Hippocampal formation (tissue), 2 donors: ENCODE measurements at regions not wholly inside any gene's neighbourhood (a gene's known extent, or its start where the extent isn't known, plus 50 kb on each side); places are given as distances from the start of the nearest gene placed in this dataset.

ENCODE experiments used
- DNase-seq, 2 donors: peaks; one replicate each; lab custom pipeline; 2025; lab: John Stamatoyannopoulos, UW

DNA sequence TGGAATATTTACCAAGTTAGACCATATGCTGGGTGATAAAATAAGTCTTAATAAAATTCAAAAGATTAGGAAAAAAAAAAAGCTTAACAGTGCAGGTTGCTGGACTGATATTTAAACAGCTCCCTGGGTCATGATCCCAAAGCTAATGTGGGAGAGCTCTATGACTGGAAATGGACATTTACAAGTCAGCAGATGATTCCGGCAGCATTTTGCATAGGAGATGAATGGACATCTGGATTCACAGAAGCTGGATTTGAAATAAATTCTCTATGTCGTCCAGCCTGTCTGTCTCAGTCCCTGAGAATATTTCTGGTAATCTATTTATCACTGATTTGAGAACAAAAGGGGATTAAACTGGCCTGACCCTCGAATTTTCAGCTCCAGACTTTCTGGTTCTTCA, 52.3 kb upstream of the KLHL25 start:
- no peak for DNase-seq

DNA sequence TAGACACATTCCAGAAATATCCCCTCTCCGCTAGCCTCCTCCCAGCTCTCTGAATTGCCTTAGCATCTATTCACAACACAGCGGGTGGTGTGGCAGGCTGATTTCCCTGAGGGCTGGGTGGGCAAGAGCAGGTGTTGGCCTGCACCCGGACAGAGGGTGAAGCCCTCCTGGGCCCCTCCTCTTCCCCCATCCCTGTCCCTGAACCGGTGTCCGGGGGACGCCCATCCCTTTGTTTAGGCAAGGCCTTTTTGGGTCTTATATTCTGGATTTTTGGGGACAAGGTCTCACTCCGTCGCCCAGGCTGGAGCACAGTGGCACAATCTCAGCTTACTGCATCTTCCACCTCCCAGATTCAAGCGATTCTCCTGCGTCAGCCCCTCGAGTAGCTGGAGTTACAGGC, 55.2 kb upstream of the KLHL25 start:
- DNase-seq: no peak

GRCh38 chr15:85852969-85853368, 58.2 kb upstream of the KLHL25 start:
- DNase-seq: no peak

DNA sequence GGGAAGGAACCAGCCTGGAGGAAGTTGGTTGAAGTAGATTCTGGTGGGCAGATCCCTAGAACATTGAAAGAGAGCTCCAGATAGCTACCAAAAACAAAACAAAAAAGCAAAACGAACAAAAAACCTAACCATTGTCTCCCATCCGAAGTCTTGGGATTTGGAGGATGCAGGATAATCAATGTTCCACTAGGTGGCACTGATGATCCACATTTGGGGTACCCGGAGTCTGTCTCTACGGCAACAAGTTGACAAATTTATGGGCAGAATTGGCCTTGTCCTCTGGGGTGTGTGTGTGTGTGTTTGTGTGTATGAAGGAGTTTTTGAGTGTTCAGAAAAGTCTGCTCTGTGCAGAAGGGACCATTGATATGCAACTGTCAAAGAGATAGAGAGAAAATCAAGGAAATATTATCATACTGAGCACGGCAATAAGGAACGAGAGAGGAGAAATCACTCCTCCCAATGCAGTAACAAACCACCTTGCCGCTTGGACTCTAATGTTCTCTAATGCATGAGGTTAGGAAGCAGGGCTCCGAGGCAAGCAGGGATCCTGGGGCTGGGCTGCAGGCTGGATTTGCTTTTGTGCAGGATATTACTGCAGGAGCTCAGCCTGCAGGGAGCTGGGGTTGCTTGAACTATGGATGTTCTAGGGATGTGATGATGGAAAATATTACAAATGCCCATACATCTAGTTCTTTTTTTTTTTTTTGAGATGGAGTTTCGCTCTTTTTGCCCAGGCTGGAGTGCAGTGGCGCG, 59.8 kb upstream of the KLHL25 start:
- peak; percentile 24 to 47 for DNase-seq

DNA sequence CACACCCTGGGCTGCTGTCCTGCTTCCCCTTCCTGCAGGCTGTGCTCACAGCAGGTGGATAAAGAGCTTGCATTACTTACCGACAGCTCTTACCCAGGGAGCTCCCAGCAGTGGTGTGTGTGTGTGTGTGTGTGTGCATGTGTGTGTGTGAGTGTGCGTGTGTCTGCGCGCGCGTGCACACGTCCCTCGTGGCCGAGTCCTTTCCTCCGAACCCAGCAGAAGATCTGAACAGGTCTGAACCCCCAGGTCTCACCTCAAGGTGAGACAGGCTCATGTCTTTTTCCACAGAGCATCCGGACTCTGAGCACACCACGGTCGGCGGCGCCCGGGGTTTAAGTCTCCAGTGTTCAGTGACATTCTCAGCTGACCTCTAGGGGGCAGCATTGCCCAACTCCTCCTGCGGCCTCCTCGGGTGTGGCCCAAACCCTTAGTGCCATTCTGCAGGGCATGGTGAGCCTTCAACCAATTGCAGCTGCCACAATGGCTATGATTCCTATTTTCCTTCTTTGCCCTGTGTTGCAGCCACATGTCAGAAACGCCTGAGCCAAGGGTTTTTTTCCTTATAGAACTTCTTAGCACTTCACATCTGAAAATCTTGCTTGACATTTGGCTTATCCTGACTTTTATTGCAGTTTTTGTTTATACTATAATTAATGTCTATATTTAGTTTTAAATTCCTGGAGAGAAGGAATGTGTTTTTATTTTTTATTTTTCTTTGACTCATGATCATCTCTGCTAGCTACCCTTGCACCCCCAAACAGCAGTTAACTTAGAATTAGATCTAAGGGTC, 64.1 kb upstream of the KLHL25 start:
- DNase-seq: peak; percentile 20 to 55

DNA sequence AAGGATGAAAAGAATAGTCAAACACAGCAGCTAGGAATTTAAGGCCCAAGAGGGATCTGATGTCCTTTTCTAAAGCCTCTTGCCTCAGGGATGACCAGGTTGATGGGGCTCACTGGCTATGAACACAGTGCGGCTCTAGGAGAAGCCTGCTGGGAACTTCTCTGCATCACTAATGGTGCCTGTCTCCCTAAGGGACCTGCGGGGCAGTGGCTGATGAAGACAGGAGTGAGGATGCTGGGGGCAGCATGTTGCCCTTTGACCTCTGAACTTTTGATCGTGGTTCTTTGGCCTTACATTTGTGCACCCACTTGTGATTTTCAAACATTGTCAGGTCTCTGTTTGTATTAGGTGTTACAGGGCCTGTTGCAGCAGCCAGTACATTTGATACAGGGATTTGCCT, 64.9 kb upstream of the KLHL25 start:
- no peak for DNase-seq

DNA sequence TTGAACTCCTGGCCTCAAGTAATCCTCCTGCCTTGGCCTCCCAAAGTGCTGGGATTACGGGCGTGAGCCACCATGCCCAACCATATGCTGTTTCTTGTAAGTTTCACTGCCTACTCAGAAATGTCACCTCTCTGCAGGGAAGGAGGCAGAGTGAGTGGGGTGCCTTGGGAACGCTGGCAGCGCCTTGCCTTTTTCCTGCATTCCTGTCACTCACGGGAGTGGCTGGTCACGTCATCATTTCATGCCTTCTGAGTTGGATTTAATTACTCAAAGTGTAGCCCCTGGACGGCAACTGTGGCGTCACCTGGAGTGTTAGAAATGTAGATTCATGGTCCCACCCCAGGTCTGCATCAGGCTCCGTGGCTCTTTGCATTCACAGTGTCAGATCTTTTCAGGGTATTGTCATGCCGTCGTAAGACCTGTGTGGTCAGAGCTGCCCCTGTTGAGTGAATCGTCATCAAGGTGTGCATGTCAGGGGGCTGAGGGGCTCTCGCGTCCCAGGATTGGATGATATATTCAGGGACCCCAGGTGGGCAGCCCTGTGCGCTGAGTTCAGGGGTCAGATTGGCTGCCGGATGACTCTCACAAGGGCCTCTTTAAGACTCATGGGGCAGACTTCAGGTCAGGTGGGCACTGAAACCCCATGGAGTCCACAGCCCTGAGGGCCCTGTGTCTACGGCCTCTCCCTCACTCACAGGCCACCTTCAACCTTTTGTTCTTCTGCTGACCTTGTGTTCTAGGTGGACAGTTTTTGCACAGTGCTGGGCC, 65.9 kb upstream of the KLHL25 start:
- no peak for DNase-seq

GRCh38 chr15:85865070-85865684, 70.5 kb upstream of the KLHL25 start:
- DNase-seq: peak; percentile 9 to 21

DNA sequence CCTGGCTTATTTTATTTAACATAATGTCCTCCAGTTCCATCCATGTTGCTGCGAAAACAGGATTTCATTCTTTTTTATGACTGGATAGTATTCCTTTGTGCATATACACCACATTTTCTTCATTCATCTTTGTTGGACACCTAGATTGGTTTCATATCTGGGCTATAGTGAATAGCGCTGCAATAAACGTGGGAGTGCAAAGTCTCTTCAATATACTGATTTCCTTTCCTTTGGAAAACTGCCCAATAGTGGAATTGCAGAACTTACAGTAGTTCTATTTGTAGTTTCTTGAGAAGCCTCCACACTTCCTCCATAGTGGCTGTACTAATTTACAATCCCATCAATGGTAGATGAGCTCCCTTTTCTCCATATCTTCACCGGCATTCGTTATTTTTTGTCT, 72.5 kb upstream of the KLHL25 start:
- no peak for DNase-seq

DNA sequence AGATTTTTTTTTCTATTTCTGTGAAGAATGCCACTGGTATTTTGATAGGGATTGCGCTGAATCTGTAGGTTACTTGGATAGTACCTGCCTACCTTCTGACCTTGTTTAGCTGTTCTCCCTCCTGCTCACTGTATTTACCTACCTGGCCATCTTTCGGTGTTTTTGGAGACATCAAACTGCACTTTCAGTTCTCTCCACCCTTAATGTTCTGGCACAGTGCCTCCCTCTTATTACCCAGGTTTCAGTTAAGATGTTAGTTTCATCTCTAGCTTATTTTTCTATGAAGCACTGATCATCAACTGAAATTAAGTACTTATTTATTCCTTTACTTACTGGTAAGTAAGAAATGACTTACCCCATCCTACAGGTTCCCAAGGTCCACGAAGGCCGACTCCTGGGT, 74.4 kb upstream of the KLHL25 start:
- no peak for DNase-seq

DNA sequence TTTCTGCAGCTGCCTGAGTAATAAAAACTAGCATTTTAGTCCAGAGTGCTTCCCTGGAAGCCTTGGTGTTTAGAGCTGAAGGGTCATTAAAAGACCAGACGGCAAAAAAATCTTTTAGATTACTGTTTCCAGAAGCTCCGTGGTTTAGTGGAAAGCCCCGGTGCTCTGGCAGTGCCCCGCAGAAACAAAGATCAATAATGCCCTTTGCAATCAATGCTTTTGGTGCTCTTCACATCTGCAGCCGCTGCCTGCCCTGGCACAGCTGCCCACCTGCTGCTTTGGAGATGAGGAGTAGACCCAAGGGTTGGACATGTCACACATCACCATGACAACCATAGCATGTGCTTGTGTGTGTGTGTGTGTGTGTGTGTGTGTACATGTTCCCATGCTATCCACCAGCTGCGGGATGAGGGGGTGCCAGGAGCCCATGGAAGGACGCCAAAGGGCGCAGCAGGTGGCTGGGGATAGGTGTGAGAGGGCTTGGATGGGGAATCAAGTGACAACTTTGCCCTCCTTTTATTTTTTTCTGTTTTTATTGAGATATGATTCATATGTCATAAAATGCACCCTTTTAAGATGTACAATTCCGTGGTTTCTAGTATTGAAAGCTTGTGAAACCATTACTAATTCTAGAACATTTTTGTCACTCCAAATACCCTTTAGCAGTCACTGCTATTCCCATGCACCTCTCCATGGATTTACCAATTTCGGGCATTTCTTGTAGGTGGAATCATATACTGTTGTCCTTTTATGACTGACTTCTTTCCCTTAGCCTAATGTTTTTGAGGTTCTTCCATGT, 75.7 kb upstream of the KLHL25 start:
- no peak for DNase-seq

- DNase-seq: no peak
Observed at GRCh38 chr15:85871545-85871944, 76.8 kb upstream of the KLHL25 start.

- no peak for DNase-seq
Observed at GRCh38 chr15:85872125-85872524, 77.4 kb upstream of the KLHL25 start.

DNA sequence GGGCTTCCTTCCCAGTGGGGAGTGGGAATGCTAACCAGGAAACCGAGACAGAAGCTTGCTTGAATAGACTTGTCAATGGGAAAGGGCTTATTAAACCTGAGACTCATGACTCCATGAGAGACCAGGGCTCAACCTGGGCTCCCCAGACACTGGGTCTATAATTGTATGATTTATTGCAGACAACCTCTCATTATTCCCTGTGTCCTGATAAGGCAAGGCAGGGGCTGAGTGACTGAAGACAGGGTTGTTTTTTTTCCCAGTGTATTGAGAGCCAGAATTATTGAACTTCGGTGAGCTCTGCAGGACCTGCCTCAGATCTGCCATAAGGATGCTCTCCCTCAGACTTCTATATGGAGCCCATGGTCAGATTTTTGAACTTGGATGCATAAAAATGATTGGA, 79.5 kb upstream of the KLHL25 start:
- DNase-seq: no peak

DNA sequence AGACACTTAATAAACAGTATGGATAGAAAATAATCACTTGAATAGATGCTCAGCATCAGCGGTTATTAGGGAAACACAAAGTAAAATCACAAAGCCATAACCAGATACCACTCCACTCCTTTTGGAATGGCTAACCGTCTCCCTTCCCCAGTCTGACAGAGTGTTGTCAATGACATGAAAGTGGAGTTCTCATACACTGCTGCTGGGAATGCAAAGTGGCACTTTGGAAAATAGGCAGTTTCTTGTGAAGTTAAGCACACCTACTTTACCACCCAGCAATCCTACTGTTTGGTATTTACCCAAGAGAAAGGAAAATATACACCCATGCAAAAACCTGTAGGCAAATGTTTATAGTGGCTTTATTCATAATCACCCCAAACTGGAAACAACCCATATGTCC, 81.0 kb upstream of the KLHL25 start:
- no peak for DNase-seq

DNA sequence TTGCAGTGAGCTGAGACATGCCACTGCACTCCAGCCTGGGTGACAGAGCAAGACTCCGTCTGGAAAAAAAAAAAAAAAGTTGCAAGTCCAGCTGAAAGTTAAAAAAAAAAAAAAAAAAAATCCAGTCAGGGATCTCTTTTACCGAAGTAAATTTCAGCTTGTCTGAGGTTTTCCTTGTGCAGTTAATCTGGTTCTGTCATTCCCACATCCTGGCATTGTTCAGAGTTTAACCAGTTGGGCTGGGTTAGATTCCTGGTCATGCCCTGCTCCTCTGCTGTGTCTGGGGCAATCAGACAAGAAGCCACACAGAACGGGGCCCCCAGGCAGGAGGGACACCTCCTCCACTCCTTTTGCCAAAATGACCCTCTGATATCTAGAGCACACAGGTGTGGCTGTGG, 84.1 kb upstream of the KLHL25 start:
- DNase-seq: no peak

GRCh38 chr15:85879334-85880163, 84.8 kb upstream of the KLHL25 start:
- no peak for DNase-seq

DNA sequence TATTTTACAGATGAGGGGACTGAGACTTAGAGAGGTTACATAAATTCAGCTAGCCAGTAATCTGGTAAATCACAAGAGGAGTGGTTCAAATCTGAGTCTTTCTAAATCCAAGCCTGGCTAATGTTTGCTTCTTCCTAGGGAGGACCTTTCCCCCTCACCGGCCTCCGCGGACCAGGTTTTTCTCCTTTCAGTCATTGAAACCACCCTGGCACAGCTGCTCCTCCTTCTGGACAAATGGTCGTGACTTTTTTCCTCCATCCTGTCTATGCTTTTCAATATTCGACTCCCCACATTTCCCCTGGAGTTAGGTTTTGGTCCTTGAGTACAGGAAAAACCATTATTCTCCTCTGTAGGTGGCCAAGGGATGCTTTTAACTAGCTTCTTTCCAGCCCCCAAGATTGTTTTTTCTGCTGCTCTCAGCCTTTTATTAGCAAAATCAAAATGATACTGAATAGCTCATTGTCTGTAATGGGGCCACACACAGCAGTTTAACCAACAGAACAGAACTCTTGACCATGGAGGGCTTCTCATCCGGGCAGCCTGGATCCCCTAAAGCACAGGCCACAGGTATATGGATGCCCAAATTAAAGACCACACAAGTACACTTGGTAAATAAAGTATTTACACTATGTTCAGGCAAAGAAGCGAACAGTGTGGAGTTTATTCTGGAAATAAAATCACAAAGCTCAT, 85.9 kb upstream of the KLHL25 start:
- no peak for DNase-seq

- no peak for DNase-seq
Observed at GRCh38 chr15:85886309-85886811, 91.6 kb upstream of the KLHL25 start.
